IPS-15b (cell line): ENCODE measurements at regions not wholly inside any gene's neighbourhood (a gene's known extent, or its start where the extent isn't known, plus 50 kb on each side); places are given as distances from the start of the nearest gene placed in this dataset.

Source experiments
- H3K27me3 ChIP-seq: one replicate; pipeline ENCODE4 v1.6.1; 2013; ENCODE audit warnings: low read length; ENCODE audit not compliant: control insufficient read depth, insufficient read depth
- H3K36me3 ChIP-seq: one replicate; pipeline ENCODE4 v1.6.1; 2013; ENCODE audit warnings: low read length; ENCODE audit not compliant: control insufficient read depth, insufficient read depth
- H3K4me1 ChIP-seq: one replicate; pipeline ENCODE4 v1.6.1; 2013; ENCODE audit warnings: mild to moderate bottlenecking, low read length; ENCODE audit not compliant: control insufficient read depth, insufficient read depth
- H3K4me3 ChIP-seq: one replicate; pipeline ENCODE4 v1.5.1; 2013; ENCODE audit warnings: low read depth, low read length
- H3K9ac ChIP-seq: one replicate; pipeline ENCODE4 v1.6.1; 2013; ENCODE audit warnings: low read depth, mild to moderate bottlenecking, low read length
- H3K9me3 ChIP-seq: one replicate; pipeline ENCODE4 v1.6.1; 2013; ENCODE audit warnings: mild to moderate bottlenecking, low read length; ENCODE audit not compliant: control insufficient read depth, insufficient read depth

- Histone ChIP-seq H3K27me3 (peaks cover 99% of the 10 kb centered on the region), H3K9ac (no peak overlapping the region), H3K36me3 (no peaks in the 10 kb centered on the region), H3K9me3 (no peaks in the 10 kb centered on the region), H3K4me1 (no peaks in the 10 kb centered on the region), H3K4me3 (no peak overlapping the region)
Measured at GRCh38 chr22:22427542-22428065, 80.9 kb downstream of the ZNF280B start.

- Histone ChIP-seq H3K36me3 (no peaks in the 10 kb centered on the region), H3K4me3 (no peak overlapping the region), H3K4me1 (no peaks in the 10 kb centered on the region), H3K9ac (no peak overlapping the region), H3K27me3 (peaks cover 99% of the 10 kb centered on the region), H3K9me3 (no peaks in the 10 kb centered on the region)
Measured at GRCh38 chr22:22428222-22429098, 80.1 kb downstream of the ZNF280B start.

- no peak overlapping the region for H3K9ac ChIP-seq
- no peaks in the 10 kb centered on the region for H3K36me3 ChIP-seq
- H3K4me1 ChIP-seq: no peaks in the 10 kb centered on the region
- H3K27me3 ChIP-seq: peaks cover 99% of the 10 kb centered on the region
- H3K9me3 ChIP-seq: no peaks in the 10 kb centered on the region
- H3K4me3 ChIP-seq: no peak overlapping the region
Measured at GRCh38 chr22:22429369-22430108, 79.0 kb downstream of the ZNF280B start.

GRCh38 chr22:22430111-22430820 lies 78.3 kb downstream of the ZNF280B start:
- no peak overlapping the region for H3K9ac ChIP-seq
- H3K27me3 ChIP-seq: peaks cover 100% of the 10 kb centered on the region
- H3K4me1 ChIP-seq: no peaks in the 10 kb centered on the region
- H3K9me3 ChIP-seq: no peaks in the 10 kb centered on the region
- no peak overlapping the region for H3K4me3 ChIP-seq
- H3K36me3 ChIP-seq: no peaks in the 10 kb centered on the region

- no peaks in the 10 kb centered on the region for H3K4me1 ChIP-seq
- H3K9me3 ChIP-seq: no peaks in the 10 kb centered on the region
- H3K4me3 ChIP-seq: no peak overlapping the region
- no peak overlapping the region for H3K9ac ChIP-seq
- no peaks in the 10 kb centered on the region for H3K36me3 ChIP-seq
- peaks cover 97% of the 10 kb centered on the region for H3K27me3 ChIP-seq
Measured at GRCh38 chr22:22431271-22432220, 77.0 kb downstream of the ZNF280B start.

GRCh38 chr22:22432479-22432878 lies 76.1 kb downstream of the ZNF280B start:
- Histone ChIP-seq H3K4me3 (no peak overlapping the region), H3K9ac (no peak overlapping the region), H3K9me3 (no peaks in the 10 kb centered on the region), H3K27me3 (peaks cover 97% of the 10 kb centered on the region), H3K4me1 (no peaks in the 10 kb centered on the region), H3K36me3 (no peaks in the 10 kb centered on the region)

- no peaks in the 10 kb centered on the region for H3K4me1 ChIP-seq
- H3K36me3 ChIP-seq: no peaks in the 10 kb centered on the region
- H3K4me3 ChIP-seq: no peak overlapping the region
- H3K27me3 ChIP-seq: peaks cover 97% of the 10 kb centered on the region
- no peak overlapping the region for H3K9ac ChIP-seq
- H3K9me3 ChIP-seq: no peaks in the 10 kb centered on the region
Measured at GRCh38 chr22:22432937-22433336, 75.6 kb downstream of the ZNF280B start.

- no peak overlapping the region for H3K9ac ChIP-seq
- H3K36me3 ChIP-seq: no peaks in the 10 kb centered on the region
- no peak overlapping the region for H3K4me3 ChIP-seq
- no peaks in the 10 kb centered on the region for H3K9me3 ChIP-seq
- peaks cover 97% of the 10 kb centered on the region for H3K27me3 ChIP-seq
- H3K4me1 ChIP-seq: no peaks in the 10 kb centered on the region
Measured at GRCh38 chr22:22433770-22434169, 74.8 kb downstream of the ZNF280B start.
